Endothelial cell (in vitro differentiated cells): ENCODE measurements at regions not wholly inside any gene's neighbourhood (a gene's known extent, or its start where the extent isn't known, plus 50 kb on each side); places are given as distances from the start of the nearest gene placed in this dataset.
A peak's percentile ranks its signal among the peaks of the same experiment; 100 is the strongest.
"Not testable (repeated sequence)": the region's sequence is repeated elsewhere in the genome, so short reads cannot be mapped to it uniquely, and the experiment has no call there.

ENCODE experiments used
- DNase-seq: peaks from one replicate; pipeline ENCODE4 v3.0.0; 2021; ENCODE audit warnings: low spot score
- H3K27ac Mint-ChIP-seq: one replicate; pipeline ENCODE4 v1.8.0; 2021; ENCODE audit warnings: mixed read lengths, inconsistent platforms; ENCODE audit not compliant: unreplicated experiment
- H3K27me3 Mint-ChIP-seq: one replicate; pipeline ENCODE4 v1.8.0; 2021; ENCODE audit warnings: mild to moderate bottlenecking, moderate library complexity, mixed read lengths, inconsistent platforms; ENCODE audit not compliant: unreplicated experiment
- H3K36me3 Mint-ChIP-seq: one replicate; pipeline ENCODE4 v1.8.0; 2021; ENCODE audit warnings: mild to moderate bottlenecking, low read depth, mixed read lengths, inconsistent platforms; ENCODE audit not compliant: unreplicated experiment
- H3K4me1 Mint-ChIP-seq: one replicate; pipeline ENCODE4 v1.8.0; 2021; ENCODE audit warnings: mild to moderate bottlenecking, mixed read lengths, inconsistent platforms; ENCODE audit not compliant: unreplicated experiment
- H3K4me3 Mint-ChIP-seq: one replicate; pipeline ENCODE4 v1.8.0; 2021; ENCODE audit warnings: mild to moderate bottlenecking, mixed read lengths, inconsistent platforms; ENCODE audit not compliant: unreplicated experiment
- H3K9me3 Mint-ChIP-seq: one replicate; pipeline ENCODE4 v1.8.0; 2021; ENCODE audit warnings: mixed read lengths, inconsistent platforms; ENCODE audit not compliant: unreplicated experiment
- CTCF ChIP-seq: fragments of 200-600 bp; sonication (generic); IDR thresholded peaks from one replicate; pipeline ENCODE4 v1.5.0; 2021; ENCODE audit warnings: antibody characterized with exemption; ENCODE audit not compliant: unreplicated experiment

DNA sequence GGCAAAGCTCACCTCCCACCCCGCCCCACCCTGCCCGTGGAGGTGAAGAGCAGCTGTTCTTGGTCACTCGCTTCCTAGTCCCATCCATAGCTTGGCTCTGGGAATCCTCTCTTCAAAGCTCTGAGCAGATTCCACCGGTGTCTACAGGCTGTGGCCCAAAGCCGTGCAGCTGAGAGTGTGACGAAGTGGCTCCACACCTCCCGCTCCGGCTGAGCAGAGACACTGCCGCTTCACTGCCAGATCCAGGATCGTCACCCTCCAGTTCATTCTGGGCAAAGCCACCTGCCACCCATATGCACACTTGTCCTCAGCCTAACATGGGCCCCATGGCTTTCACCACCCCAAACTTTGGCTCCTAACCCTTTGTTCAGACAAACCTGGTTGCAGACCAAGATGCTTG lies 532.9 kb upstream of the B3GAT1 start:
- H3K27me3 Mint-ChIP-seq: peaks cover 1% of the 10 kb centered on the region
- no peaks in the 10 kb centered on the region for H3K9me3 Mint-ChIP-seq

DNA sequence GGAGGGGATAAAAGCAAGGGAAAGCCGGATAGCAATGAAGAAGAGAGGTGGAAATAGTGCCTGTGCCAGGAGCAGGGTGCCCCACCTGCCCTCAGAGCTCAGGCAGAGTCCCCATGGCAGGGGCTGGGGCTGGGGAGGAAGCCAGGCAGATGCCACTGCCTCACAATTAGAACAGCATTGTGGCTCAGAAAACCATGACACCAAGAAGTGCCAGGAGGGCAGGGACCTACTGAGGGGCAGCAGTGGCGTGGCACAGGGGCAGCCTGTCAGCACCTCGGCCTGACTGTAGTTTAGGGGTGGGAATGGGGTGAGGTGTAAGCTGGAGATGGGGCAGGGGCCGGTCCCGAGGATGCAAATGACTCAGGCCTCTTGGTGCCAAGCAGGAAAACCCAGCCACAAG lies 532.1 kb upstream of the B3GAT1 start:
- no peak overlapping the region for H3K27ac Mint-ChIP-seq
- no peaks in the 10 kb centered on the region for H3K9me3 Mint-ChIP-seq
- H3K36me3 Mint-ChIP-seq: no peaks in the 10 kb centered on the region
- peaks cover 14% of the 10 kb centered on the region for H3K4me1 Mint-ChIP-seq
- no peak overlapping the region for H3K4me3 Mint-ChIP-seq
- no peak for TF ChIP-seq CTCF
- no peak for DNase-seq
- H3K27me3 Mint-ChIP-seq: peaks cover 1% of the 10 kb centered on the region

More for the DNA sequence above, 532.9 kb upstream of the B3GAT1 start:
- H3K4me3 Mint-ChIP-seq: no peak overlapping the region
- H3K36me3 Mint-ChIP-seq: no peaks in the 10 kb centered on the region
- no peak for TF ChIP-seq CTCF
- H3K27ac Mint-ChIP-seq: no peak overlapping the region
- no peak for DNase-seq
- H3K4me1 Mint-ChIP-seq: peaks cover 13% of the 10 kb centered on the region

DNA sequence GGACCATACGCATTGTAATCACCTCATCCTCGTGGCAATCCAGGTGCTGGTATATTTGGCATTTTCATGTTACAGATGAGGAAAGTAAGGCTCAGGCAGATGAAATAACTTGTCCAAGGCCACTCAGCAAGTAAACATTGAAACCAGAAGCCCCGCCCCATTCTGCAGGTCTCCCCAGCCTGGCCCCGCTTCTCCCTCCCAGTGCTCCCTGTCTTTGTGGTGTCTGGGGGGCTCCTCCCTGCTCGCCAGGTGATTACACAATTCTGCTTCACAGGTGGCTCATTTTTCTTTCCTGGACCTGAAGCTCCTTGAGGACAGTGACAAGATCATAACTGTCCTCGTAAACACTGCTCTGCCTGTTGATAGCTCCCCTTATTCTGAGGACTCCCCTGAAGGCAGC lies 531.5 kb upstream of the B3GAT1 start:
- DNase-seq: no peak
- Mint-ChIP-seq H3K36me3 (no peaks in the 10 kb centered on the region), H3K4me1 (peaks cover 11% of the 10 kb centered on the region), H3K4me3 (no peak overlapping the region), H3K9me3 (no peaks in the 10 kb centered on the region), H3K27ac (no peak overlapping the region), H3K27me3 (peaks cover 1% of the 10 kb centered on the region)
- no peak for TF ChIP-seq CTCF

DNA sequence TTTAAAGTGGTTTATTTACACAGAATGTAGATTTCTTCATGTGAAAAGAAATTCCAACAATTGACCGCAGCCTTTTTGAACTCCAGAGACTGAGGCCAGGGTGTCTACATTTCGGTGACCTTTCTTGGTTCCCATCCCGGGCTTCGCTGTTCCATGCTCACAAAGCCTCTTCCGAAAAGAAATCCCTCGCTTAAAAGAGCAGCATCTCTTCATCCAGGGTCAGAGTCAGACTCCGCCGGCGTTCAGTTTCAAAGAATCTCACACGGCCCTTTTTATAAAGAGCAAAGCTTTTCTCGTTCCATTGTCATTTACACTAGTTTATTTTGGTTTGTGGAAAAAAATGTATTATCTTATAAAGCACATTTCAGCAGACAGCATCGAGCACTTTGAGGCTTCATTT lies 530.6 kb upstream of the B3GAT1 start:
- no peak overlapping the region for H3K4me3 Mint-ChIP-seq
- H3K9me3 Mint-ChIP-seq: no peaks in the 10 kb centered on the region
- no peaks in the 10 kb centered on the region for H3K36me3 Mint-ChIP-seq
- no peak overlapping the region for H3K27ac Mint-ChIP-seq
- DNase-seq: no peak
- H3K27me3 Mint-ChIP-seq: peaks cover 1% of the 10 kb centered on the region
- no peak for TF ChIP-seq CTCF
- peaks cover 9% of the 10 kb centered on the region for H3K4me1 Mint-ChIP-seq

- peak; percentile 62 for DNase-seq
- not testable (repeated sequence) for H3K27ac Mint-ChIP-seq, H3K27me3 Mint-ChIP-seq, H3K36me3 Mint-ChIP-seq, H3K4me3 Mint-ChIP-seq, H3K4me1 Mint-ChIP-seq, H3K9me3 Mint-ChIP-seq
- peak; percentile 54 for TF ChIP-seq CTCF
Observed at GRCh38 chr11:134941936-134942600, 530.0 kb upstream of the B3GAT1 start.
